ENCODE measurements at regions not wholly inside any gene's neighbourhood (a gene's known extent, or its start where the extent isn't known, plus 50 kb on each side); places are given as distances from the start of the nearest gene placed in this dataset.

- TF ChIP-seq CTCF (IDR thresholded peaks at IDR 0.05 in 4 of 5, conservative IDR thresholded peaks at IDR 0.05 in 1 of 5) (no peak), POLR2A (IDR thresholded peaks at IDR 0.05) (no peak)
Observed at GRCh38 chr1:95339377-95339776, 105.4 kb downstream of the RWDD3 start.

All from gastrocnemius medialis (tissue), 4 donors.